Transverse colon (tissue), 3 donors: ENCODE measurements at regions not wholly inside any gene's neighbourhood (a gene's known extent, or its start where the extent isn't known, plus 50 kb on each side); places are given as distances from the start of the nearest gene placed in this dataset.

ENCODE experiments used
- EP300 ChIP-seq: sonication (generic); formaldehyde crosslinking; IDR thresholded peaks from one replicate; pipeline ENCODE4 v1.6.1; 2017; ENCODE audit warnings: antibody characterized with exemption, low read depth
- POLR2A ChIP-seq: fragments of 450-650 bp; IDR thresholded peaks from one replicate; pipeline ENCODE4 v1.6.1; 2016; ENCODE audit warnings: antibody characterized with exemption, mild to moderate bottlenecking, moderate library complexity
- TF ChIP-seq, protein P1 (sequence below), 5 experiments: fragments of 200-600 bp in 3 of 5; fragments of 450-650 bp in 2 of 5; sonication (generic) in 3 of 5; IDR thresholded peaks; 1 replicate in 2 of 5; 2 replicates in 3 of 5; pipeline ENCODE4 v1.5.1; 2016 to 2017; ENCODE audit warnings: antibody characterized with exemption in 5 of 5, inconsistent platforms in 3 of 5, mild to moderate bottlenecking in 2 of 5, moderate library complexity in 1 of 5

GRCh38 chr3:43214616-43215015 is 71.7 kb upstream of the SNRK start:
- TF ChIP-seq, protein P1, sequence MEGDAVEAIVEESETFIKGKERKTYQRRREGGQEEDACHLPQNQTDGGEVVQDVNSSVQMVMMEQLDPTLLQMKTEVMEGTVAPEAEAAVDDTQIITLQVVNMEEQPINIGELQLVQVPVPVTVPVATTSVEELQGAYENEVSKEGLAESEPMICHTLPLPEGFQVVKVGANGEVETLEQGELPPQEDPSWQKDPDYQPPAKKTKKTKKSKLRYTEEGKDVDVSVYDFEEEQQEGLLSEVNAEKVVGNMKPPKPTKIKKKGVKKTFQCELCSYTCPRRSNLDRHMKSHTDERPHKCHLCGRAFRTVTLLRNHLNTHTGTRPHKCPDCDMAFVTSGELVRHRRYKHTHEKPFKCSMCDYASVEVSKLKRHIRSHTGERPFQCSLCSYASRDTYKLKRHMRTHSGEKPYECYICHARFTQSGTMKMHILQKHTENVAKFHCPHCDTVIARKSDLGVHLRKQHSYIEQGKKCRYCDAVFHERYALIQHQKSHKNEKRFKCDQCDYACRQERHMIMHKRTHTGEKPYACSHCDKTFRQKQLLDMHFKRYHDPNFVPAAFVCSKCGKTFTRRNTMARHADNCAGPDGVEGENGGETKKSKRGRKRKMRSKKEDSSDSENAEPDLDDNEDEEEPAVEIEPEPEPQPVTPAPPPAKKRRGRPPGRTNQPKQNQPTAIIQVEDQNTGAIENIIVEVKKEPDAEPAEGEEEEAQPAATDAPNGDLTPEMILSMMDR (IDR thresholded peaks at IDR 0.05), result no peak
- no peak for TF ChIP-seq EP300
- no peak for TF ChIP-seq POLR2A
